Upper lobe of left lung (tissue), 6 donors: ENCODE measurements at regions not wholly inside any gene's neighbourhood (a gene's known extent, or its start where the extent isn't known, plus 50 kb on each side); places are given as distances from the start of the nearest gene placed in this dataset.
A peak's percentile ranks its signal among the peaks of the same experiment; 100 is the strongest.

Source experiments
- ATAC-seq, 2 donors: fragments of 200-7000 bp; cut with Tn5 transposase; one replicate each; pipeline ENCODE4 v1.9.1; 2022; ENCODE audit warnings: mild to moderate bottlenecking in 2 of 2, moderate library complexity in 2 of 2; ENCODE audit not compliant: low FRiP score in 2 of 2
- DNase-seq, 2 donors: peaks; one replicate each; pipeline ENCODE4 v3.0.0-alpha.2; 2019 to 2020
- H3K27ac ChIP-seq, 4 donors: fragments of 200-600 bp; sonication (generic); one replicate each; pipeline ENCODE4 v1.5.1; 2016 to 2019
- H3K27me3 ChIP-seq, 4 donors: fragments of 200-600 bp; sonication (generic); one replicate each; pipeline ENCODE4 v1.5.1; 2017 to 2019
- H3K36me3 ChIP-seq, 4 donors: fragments of 200-600 bp; sonication (generic); one replicate each; pipeline ENCODE4 v1.5.1; 2016 to 2019
- H3K4me1 ChIP-seq, 4 donors: fragments of 200-600 bp; sonication (generic); one replicate each; pipeline ENCODE4 v1.5.1; 2018 to 2019
- H3K4me3 ChIP-seq, 4 donors: fragments of 200-600 bp; sonication (generic); one replicate each; pipeline ENCODE4 v1.5.1; 2017 to 2019; ENCODE audit warnings: mild to moderate bottlenecking in 2 of 4, moderate library complexity in 1 of 4
- H3K9me3 ChIP-seq, 4 donors: fragments of 200-600 bp; sonication (generic); one replicate each; pipeline ENCODE4 v1.5.1; 2018 to 2019
- EP300 ChIP-seq, 4 donors: sonication (generic); formaldehyde crosslinking; IDR thresholded peaks; one replicate each; pipeline ENCODE4 v1.5.1; 2017; ENCODE audit warnings: antibody characterized with exemption in 4 of 4, control low read depth in 2 of 4
- POLR2A ChIP-seq, 4 donors: fragments of 450-650 bp; IDR thresholded peaks; one replicate each; pipeline ENCODE4 v1.5.1; 2016 to 2017; ENCODE audit warnings: antibody characterized with exemption in 4 of 4, mild to moderate bottlenecking in 2 of 4
- POLR2AphosphoS5 ChIP-seq, 2 donors: sonication (generic); formaldehyde crosslinking; IDR thresholded peaks; one replicate each; pipeline ENCODE4 v1.5.1; 2017; ENCODE audit warnings: antibody characterized with exemption in 2 of 2
- WGBS, 2 donors: methylation state at CpG; one replicate each; pipeline ENCODE4 v1.1.5; 2017 to 2018; 5-methylcytosine and 5-hydroxymethylcytosine counted together
- TF ChIP-seq, protein P1 (sequence below), 6 experiments: fragments of 450-650 bp in 4 of 6; fragments of 200-600 bp in 2 of 6; sonication (generic) in 2 of 6; IDR thresholded peaks; one replicate each; pipeline ENCODE4 v1.5.1; 2016 to 2019; ENCODE audit warnings: antibody characterized with exemption in 6 of 6
- donor health status: DM: no; HTN: no; CAD: no; lungs with moderate emphysema.
- donor health status: DM: no; HTN: yes; CAD: no; lungs with severe emphysema.

DNA sequence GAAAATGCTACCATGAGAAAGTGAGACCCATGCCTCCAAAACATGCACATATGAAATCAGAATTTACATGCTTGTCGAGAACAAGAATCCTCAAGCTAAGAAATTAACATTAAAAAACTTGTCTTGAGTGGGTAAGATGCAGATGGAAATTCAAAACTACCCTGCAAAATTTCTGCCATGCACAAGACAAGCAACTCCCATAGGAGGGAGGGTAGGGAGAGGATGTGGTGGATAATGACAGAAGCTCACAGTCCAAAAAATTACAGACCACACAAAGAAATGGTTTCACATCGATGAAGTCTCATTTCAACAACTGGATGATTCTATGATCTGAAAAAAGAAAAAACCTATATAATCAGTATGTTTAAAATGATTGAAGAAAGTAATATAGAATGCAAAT lies 319.9 kb upstream of the PTGER4 start:
- no peak overlapping the region for H3K4me3 ChIP-seq
- WGBS, 2 donors = 85 to 93% methylated on average over 2 of the region's 2 CpGs
- no peak overlapping the region for H3K27ac ChIP-seq
- ATAC-seq (no peak), DNase-seq (no peak)
- H3K9me3 ChIP-seq = no peaks in the 10 kb centered on the region
- H3K36me3 ChIP-seq = no peaks in the 10 kb centered on the region
- H3K4me1 ChIP-seq = peaks cover 0 to 3% (median 0%) of the 10 kb centered on the region in 4 donors
- no peaks in the 10 kb centered on the region for H3K27me3 ChIP-seq
- TF ChIP-seq POLR2AphosphoS5 (IDR thresholded peaks at IDR 0.05) = no peak
- TF ChIP-seq, protein P1, sequence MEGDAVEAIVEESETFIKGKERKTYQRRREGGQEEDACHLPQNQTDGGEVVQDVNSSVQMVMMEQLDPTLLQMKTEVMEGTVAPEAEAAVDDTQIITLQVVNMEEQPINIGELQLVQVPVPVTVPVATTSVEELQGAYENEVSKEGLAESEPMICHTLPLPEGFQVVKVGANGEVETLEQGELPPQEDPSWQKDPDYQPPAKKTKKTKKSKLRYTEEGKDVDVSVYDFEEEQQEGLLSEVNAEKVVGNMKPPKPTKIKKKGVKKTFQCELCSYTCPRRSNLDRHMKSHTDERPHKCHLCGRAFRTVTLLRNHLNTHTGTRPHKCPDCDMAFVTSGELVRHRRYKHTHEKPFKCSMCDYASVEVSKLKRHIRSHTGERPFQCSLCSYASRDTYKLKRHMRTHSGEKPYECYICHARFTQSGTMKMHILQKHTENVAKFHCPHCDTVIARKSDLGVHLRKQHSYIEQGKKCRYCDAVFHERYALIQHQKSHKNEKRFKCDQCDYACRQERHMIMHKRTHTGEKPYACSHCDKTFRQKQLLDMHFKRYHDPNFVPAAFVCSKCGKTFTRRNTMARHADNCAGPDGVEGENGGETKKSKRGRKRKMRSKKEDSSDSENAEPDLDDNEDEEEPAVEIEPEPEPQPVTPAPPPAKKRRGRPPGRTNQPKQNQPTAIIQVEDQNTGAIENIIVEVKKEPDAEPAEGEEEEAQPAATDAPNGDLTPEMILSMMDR (IDR thresholded peaks at IDR 0.05) = no peak
- no peak for TF ChIP-seq POLR2A (IDR thresholded peaks at IDR 0.05)
- no peak for TF ChIP-seq EP300 (IDR thresholded peaks at IDR 0.05)

DNA sequence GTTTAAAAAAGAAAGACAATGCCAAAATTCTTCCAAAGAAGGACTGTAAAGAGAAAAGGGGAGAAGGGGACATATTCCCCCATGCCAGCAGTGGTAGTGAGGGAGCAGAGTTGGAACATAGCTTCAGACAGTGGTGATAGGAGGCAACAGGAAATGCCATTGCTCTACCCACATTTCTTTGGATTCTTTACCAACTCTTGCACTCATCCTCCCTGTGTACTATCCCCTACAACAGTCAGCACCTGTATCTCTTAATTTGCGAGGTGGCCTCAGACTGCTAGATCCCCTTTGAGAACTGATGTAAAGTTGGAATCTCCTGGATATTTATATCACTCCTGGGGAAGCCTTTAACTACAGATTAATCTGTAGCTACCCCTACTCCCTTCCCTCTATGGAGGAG lies 320.6 kb upstream of the PTGER4 start:
- Histone ChIP-seq H3K9me3 (no peaks in the 10 kb centered on the region), H3K27me3 (no peaks in the 10 kb centered on the region), H3K4me1 (peaks cover 0 to 3% (median 0%) of the 10 kb centered on the region in 4 donors), H3K27ac (no peak overlapping the region), H3K36me3 (no peaks in the 10 kb centered on the region), H3K4me3 (no peak overlapping the region)
- TF ChIP-seq, protein P1 (IDR thresholded peaks at IDR 0.05) = no peak
- TF ChIP-seq POLR2AphosphoS5 (IDR thresholded peaks at IDR 0.05) (no peak), POLR2A (IDR thresholded peaks at IDR 0.05) (no peak)
- no peak for ATAC-seq
- DNase-seq = no peak
- 92 to 100% methylated on average over 1 of the region's 1 CpG for WGBS, 2 donors

DNA sequence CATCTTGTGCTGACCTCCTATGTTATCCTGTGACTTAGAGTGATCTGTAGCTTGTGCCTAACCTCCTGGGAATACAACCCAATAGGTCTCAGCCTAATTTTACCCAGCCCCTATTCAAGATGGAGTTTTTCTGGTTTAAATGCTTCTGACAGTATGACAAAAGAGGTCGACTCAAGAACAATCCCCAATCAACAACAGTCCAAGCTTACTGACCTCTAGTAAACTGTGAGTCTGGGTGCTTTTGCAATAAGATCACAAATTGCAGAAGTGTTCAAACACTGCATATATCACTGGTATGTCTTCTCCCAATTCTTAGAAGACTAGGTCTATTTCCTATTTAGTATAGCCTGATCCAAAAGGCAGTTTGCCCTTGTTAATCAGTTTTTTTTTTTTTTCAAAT lies 323.5 kb upstream of the PTGER4 start:
- no peaks in the 10 kb centered on the region for H3K36me3 ChIP-seq
- H3K4me1 ChIP-seq = peaks cover 0 to 3% (median 0%) of the 10 kb centered on the region in 4 donors
- H3K27ac ChIP-seq = peak overlapping the region in 2 of 4 donors; percentile 9 to 46
- H3K4me3 ChIP-seq = no peak overlapping the region
- no peaks in the 10 kb centered on the region for H3K9me3 ChIP-seq
- DNase-seq = no peak
- 44 to 45% methylated on average over 1 of the region's 1 CpG for WGBS, 2 donors
- TF ChIP-seq, protein P1 (IDR thresholded peaks at IDR 0.05) = no peak
- TF ChIP-seq POLR2AphosphoS5 (IDR thresholded peaks at IDR 0.05) = peak in 1 of 2 donors; percentile 32
- peak; percentile 81 to 88 for ATAC-seq
- H3K27me3 ChIP-seq = no peaks in the 10 kb centered on the region

DNA sequence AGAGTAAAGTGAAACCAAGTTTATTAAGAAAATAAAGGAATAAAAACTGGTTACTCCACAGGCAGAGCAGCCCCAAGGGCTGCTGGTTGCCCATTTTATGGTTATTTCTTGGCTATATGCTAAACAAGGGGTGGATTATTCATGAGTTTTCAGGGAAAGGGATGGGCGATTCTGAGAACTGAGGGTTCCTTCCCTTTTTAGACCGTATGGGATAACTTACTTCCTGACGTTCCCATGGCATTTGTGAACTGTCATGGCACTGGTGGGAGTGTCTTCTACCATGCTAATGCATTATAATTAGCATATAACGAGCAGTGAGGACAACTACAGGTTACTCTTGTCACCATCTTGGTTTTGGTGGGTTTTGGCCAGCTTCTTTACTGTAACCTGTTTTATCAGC lies 323.9 kb upstream of the PTGER4 start:
- H3K4me3 ChIP-seq = no peak overlapping the region
- H3K9me3 ChIP-seq = no peaks in the 10 kb centered on the region
- DNase-seq (no peak), ATAC-seq (peak; percentile 40 to 68)
- H3K27ac ChIP-seq = peak overlapping the region in 2 of 4 donors; percentile 9 to 46
- H3K27me3 ChIP-seq = no peaks in the 10 kb centered on the region
- H3K36me3 ChIP-seq = no peaks in the 10 kb centered on the region
- TF ChIP-seq, protein P1 (IDR thresholded peaks at IDR 0.05) = no peak
- TF ChIP-seq POLR2A (IDR thresholded peaks at IDR 0.05) = no peak
- TF ChIP-seq POLR2AphosphoS5 (IDR thresholded peaks at IDR 0.05) = no peak
- no peak for TF ChIP-seq EP300 (IDR thresholded peaks at IDR 0.05)
- peaks cover 0 to 3% (median 0%) of the 10 kb centered on the region in 4 donors for H3K4me1 ChIP-seq
- WGBS, 2 donors = 52 to 64% methylated on average over 4 of the region's 4 CpGs

DNA sequence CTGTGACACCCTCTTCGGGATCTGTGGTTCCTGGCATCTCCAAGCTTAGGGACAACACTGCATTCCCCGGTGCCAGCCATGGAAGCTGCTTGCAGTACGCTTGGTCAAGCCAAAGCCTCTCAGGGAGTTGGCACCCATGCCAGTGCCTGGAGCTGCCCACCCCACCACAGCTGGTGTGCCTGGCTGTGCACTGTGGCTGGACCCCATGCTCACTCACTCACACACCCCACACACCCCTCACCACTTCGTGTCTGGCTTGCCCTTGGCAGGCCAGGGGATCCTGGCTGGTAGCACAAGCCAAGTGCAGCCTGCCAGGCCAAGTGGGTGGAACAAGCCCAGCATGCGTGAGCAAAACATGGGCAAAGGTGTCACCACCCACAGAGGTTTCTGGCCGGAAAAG lies 324.5 kb upstream of the PTGER4 start:
- Histone ChIP-seq H3K4me3 (no peak overlapping the region), H3K9me3 (no peaks in the 10 kb centered on the region), H3K27ac (peak overlapping the region in 1 of 4 donors; percentile 46), H3K27me3 (no peaks in the 10 kb centered on the region), H3K36me3 (no peaks in the 10 kb centered on the region), H3K4me1 (peaks cover 0 to 3% (median 0%) of the 10 kb centered on the region in 4 donors)
- peak in 1 of 2 donors; percentile 40 for DNase-seq
- TF ChIP-seq POLR2A (IDR thresholded peaks at IDR 0.05) (no peak), POLR2AphosphoS5 (IDR thresholded peaks at IDR 0.05) (no peak), EP300 (IDR thresholded peaks at IDR 0.05) (no peak)
- TF ChIP-seq, protein P1 (IDR thresholded peaks at IDR 0.05) = no peak
- no peak for ATAC-seq
- 69 to 84% methylated on average over 6 of the region's 6 CpGs for WGBS, 2 donors
